ENCODE measurements at regions not wholly inside any gene's neighbourhood (a gene's known extent, or its start where the extent isn't known, plus 50 kb on each side); places are given as distances from the start of the nearest gene placed in this dataset.

- Histone ChIP-seq H3K4me1 (no peaks in the 10 kb centered on the region), H3K27ac (no peak overlapping the region), H3K4me3 (no peak overlapping the region), H3K9me3 (no peaks in the 10 kb centered on the region), H3K27me3 (ENCODE audit: insufficient read depth in 3 of 3, low read length in 2 of 3) (no peaks in the 10 kb centered on the region), H3K36me3 (ENCODE audit: insufficient read depth in 1 of 2, low read depth in 1 of 2) (no peaks in the 10 kb centered on the region)
- ATAC-seq (no peak), DNase-seq (no peak)
- TF ChIP-seq, protein P1, sequence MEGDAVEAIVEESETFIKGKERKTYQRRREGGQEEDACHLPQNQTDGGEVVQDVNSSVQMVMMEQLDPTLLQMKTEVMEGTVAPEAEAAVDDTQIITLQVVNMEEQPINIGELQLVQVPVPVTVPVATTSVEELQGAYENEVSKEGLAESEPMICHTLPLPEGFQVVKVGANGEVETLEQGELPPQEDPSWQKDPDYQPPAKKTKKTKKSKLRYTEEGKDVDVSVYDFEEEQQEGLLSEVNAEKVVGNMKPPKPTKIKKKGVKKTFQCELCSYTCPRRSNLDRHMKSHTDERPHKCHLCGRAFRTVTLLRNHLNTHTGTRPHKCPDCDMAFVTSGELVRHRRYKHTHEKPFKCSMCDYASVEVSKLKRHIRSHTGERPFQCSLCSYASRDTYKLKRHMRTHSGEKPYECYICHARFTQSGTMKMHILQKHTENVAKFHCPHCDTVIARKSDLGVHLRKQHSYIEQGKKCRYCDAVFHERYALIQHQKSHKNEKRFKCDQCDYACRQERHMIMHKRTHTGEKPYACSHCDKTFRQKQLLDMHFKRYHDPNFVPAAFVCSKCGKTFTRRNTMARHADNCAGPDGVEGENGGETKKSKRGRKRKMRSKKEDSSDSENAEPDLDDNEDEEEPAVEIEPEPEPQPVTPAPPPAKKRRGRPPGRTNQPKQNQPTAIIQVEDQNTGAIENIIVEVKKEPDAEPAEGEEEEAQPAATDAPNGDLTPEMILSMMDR (IDR thresholded peaks at IDR 0.05) = no peak
- intact Hi-C loops (cut with DNase I) = loop anchor here (2.0 to 10.0 kb wide), 6 partner anchors 65 to 1355 kb away; partner anchors contain the start of gene GABRA5 (in 2 of the 2)
- WGBS, 3 donors = 74 to 85% (median 76%) methylated on average over 4 of the region's 4 CpGs
Measured at GRCh38 chr15:25509703-25510102, 70.9 kb upstream of the UBE3A start.

DNA sequence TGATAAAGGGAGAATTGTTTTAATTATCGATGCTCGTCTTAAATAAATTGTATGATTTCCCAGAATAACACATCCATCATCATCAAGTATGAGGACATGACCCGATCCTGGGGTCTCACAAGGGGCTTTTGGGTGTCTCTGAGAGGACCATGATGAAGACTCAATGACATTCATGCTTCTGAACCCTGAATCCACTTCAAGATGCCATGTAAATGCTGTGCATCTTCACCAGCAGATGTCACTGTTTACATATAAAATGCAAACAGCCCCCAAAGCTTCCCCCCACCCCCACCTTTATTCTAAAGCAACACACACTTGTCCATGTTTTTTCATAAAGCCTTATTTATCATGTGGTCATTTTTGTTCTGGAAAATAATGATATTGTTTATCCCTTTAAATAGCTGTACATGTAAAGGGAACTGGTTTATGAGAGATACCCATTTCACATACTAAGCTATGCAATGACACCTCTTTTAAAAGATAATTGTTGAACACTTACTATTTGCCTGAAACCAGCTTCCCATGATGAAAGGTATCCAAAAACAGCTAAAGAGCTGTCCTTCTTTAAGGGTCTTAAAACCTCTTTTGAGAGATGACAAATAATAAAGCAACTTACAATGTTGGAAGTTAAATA is 69.7 kb upstream of the UBE3A start:
- no peak for DNase-seq
- 59 to 64% (median 63%) methylated on average over 3 of the region's 3 CpGs for WGBS, 3 donors
- TF ChIP-seq, protein P1 (IDR thresholded peaks at IDR 0.05) = peak; percentile 82
- Histone ChIP-seq H3K9me3 (no peaks in the 10 kb centered on the region), H3K4me1 (no peaks in the 10 kb centered on the region), H3K4me3 (no peak overlapping the region), H3K27me3 (ENCODE audit: insufficient read depth in 3 of 3, low read length in 2 of 3) (no peaks in the 10 kb centered on the region), H3K27ac (no peak overlapping the region), H3K36me3 (ENCODE audit: insufficient read depth in 1 of 2, low read depth in 1 of 2) (no peaks in the 10 kb centered on the region)
- ATAC-seq = peak in 2 of 4 donors; percentile 63 to 78
- intact Hi-C loops (cut with DNase I) = loop anchor here (1.0 to 10.0 kb wide), 6 partner anchors 186 to 1356 kb away; partner anchors contain the start of gene GABRA5 (in 2 of the 2)

DNA sequence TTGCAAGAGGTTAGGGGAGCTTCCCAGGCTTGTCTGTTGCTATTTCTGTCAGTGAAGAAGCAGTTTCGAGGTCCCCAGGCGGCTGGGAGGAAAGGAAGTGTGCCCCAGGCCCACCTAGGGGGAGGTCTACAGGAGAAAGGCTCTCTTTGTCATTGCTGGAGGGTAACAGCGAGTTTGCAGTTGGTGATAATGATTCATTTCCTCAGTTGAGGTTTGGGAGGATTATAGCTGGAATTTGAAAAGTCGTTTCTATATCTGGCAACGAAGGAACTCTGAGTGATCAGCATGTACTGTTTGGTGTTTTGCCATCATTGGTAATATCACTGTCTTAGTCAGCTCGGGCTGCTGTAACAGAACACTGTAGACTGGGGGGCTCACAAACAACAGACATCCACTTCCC is 65.5 kb upstream of the UBE3A start:
- H3K9me3 ChIP-seq = no peaks in the 10 kb centered on the region
- no peaks in the 10 kb centered on the region for H3K27me3 ChIP-seq (ENCODE audit: insufficient read depth in 3 of 3, low read length in 2 of 3)
- TF ChIP-seq, protein P1 (IDR thresholded peaks at IDR 0.05) = no peak
- H3K36me3 ChIP-seq (ENCODE audit: insufficient read depth in 1 of 2, low read depth in 1 of 2) = no peaks in the 10 kb centered on the region
- 40 to 58% (median 46%) methylated on average over 6 of the region's 6 CpGs for WGBS, 3 donors
- intact Hi-C loops (cut with DNase I) = loop anchor here (5.0 to 10.0 kb wide), 3 partner anchors 190 to 1360 kb away; partner anchors contain the start of gene GABRA5 (in 2 of the 2)
- ATAC-seq (no peak), DNase-seq (no peak)
- H3K27ac ChIP-seq = no peak overlapping the region
- H3K4me1 ChIP-seq = no peaks in the 10 kb centered on the region
- no peak overlapping the region for H3K4me3 ChIP-seq

GRCh38 chr15:25501828-25502446 is 63.1 kb upstream of the UBE3A start:
- Histone ChIP-seq H3K4me3 (no peak overlapping the region), H3K36me3 (ENCODE audit: insufficient read depth in 1 of 2, low read depth in 1 of 2) (no peaks in the 10 kb centered on the region), H3K4me1 (no peaks in the 10 kb centered on the region), H3K27me3 (ENCODE audit: insufficient read depth in 3 of 3, low read length in 2 of 3) (no peaks in the 10 kb centered on the region), H3K27ac (no peak overlapping the region), H3K9me3 (no peaks in the 10 kb centered on the region)
- intact Hi-C loops (cut with DNase I) = loop anchor here (5.0 to 10.0 kb wide), 3 partner anchors 193 to 1363 kb away; partner anchors contain the start of gene GABRA5 (in 2 of the 2)
- no peak for DNase-seq
- 31 to 34% (median 33%) methylated on average over 5 of the region's 5 CpGs for WGBS, 3 donors
- TF ChIP-seq, protein P1 (IDR thresholded peaks at IDR 0.05) = peak; percentile 61
- ATAC-seq = peak in 2 of 4 donors; percentile 63 to 67

Measured in psoas muscle (tissue), 7 donors.